SU-DHL-6 (cell line): ENCODE measurements at regions not wholly inside any gene's neighbourhood (a gene's known extent, or its start where the extent isn't known, plus 50 kb on each side); places are given as distances from the start of the nearest gene placed in this dataset.

Source experiments
- H2AFZ ChIP-seq: fragments of 200-600 bp; sonication (generic); 2 replicates; pipeline ENCODE4 v1.6.1; 2014; ENCODE audit warnings: low read depth, mild to moderate bottlenecking, moderate library complexity, mixed read lengths, antibody characterized with exemption, low read length; ENCODE audit not compliant: severe bottlenecking
- H3F3A ChIP-seq: fragments of 200-600 bp; shearing (Covaris generic); 2 replicates; pipeline ENCODE4 v1.6.0; 2016; ENCODE audit warnings: antibody characterized with exemption, mild to moderate bottlenecking; ENCODE audit not compliant: insufficient read depth
- H3K27ac ChIP-seq: fragments of 200-600 bp; sonication (generic); 2 replicates; pipeline ENCODE4 v1.5.1; 2016; ENCODE audit warnings: low read depth, mild to moderate bottlenecking, low read length, moderate library complexity, mixed read lengths
- H3K27me3 ChIP-seq: fragments of 200-600 bp; sonication (generic), shearing (Covaris generic); 2 replicates; pipeline ENCODE4 v1.6.0; 2014; ENCODE audit warnings: mild to moderate bottlenecking, low read length
- H3K36me3 ChIP-seq: fragments of 200-600 bp; sonication (generic); 2 replicates; pipeline ENCODE4 v1.6.1; 2014; ENCODE audit warnings: mild to moderate bottlenecking, low read length, mixed read lengths
- H3K4me2 ChIP-seq: fragments of 300-600, 200-600 bp; shearing (Covaris generic), sonication (generic); 2 replicates; pipeline ENCODE4 v1.6.0; 2014; ENCODE audit warnings: low read length, low read depth, mild to moderate bottlenecking; ENCODE audit not compliant: poor library complexity, severe bottlenecking
- H3K4me3 ChIP-seq: fragments of 200-600 bp; sonication (generic); 2 replicates; pipeline ENCODE4 v1.5.1; 2014; ENCODE audit warnings: antibody characterized with exemption, low read length, mild to moderate bottlenecking, mixed read lengths; ENCODE audit not compliant: insufficient read depth, poor library complexity, severe bottlenecking
- H3K79me2 ChIP-seq: fragments of 200-600 bp; sonication (generic); 2 replicates; pipeline ENCODE4 v1.6.1; 2014; ENCODE audit warnings: mild to moderate bottlenecking, low read length, moderate library complexity; ENCODE audit not compliant: insufficient read depth
- H3K9ac ChIP-seq: fragments of 200-600 bp; sonication (generic); 2 replicates; pipeline ENCODE4 v1.7.0; 2014; ENCODE audit warnings: mild to moderate bottlenecking, low read length
- H3K9me2 ChIP-seq: fragments of 200-600 bp; sonication (generic); replicated peaks from 2 replicates; pipeline ENCODE4 v1.6.1; 2014; ENCODE audit warnings: low read length; ENCODE audit not compliant: insufficient read depth
- H3K9me3 ChIP-seq: fragments of 200-600 bp; sonication (generic); 2 replicates; pipeline ENCODE4 v1.6.1; 2014; ENCODE audit warnings: low read length, mixed read lengths; ENCODE audit not compliant: insufficient read depth
- H4K20me1 ChIP-seq: fragments of 200-600 bp; sonication (generic); 2 replicates; pipeline ENCODE4 v1.6.1; 2014; ENCODE audit warnings: low read depth, mild to moderate bottlenecking, antibody characterized with exemption, low read length, moderate library complexity, mixed read lengths
- CTCF ChIP-seq: fragments of 200-600 bp; sonication (generic); IDR thresholded peaks from one replicate; pipeline ENCODE4 v1.5.1; 2017; ENCODE audit warnings: antibody characterized with exemption, mild to moderate bottlenecking, low read length, moderate library complexity; ENCODE audit not compliant: insufficient read depth, poor library complexity, severe bottlenecking
- EZH2phosphoT487 ChIP-seq: fragments of 200-600 bp; sonication (generic), shearing (Covaris generic); conservative IDR thresholded peaks from 2 replicates; pipeline ENCODE4 v1.6.1; 2018; ENCODE audit warnings: mild to moderate bottlenecking, antibody characterized with exemption, low read length, moderate library complexity, mixed read lengths

- no peaks in the 10 kb centered on the region for H4K20me1 ChIP-seq
- no peaks in the 10 kb centered on the region for H3K79me2 ChIP-seq
- no peaks in the 10 kb centered on the region for H3F3A ChIP-seq
- no peaks in the 10 kb centered on the region for H3K9me3 ChIP-seq
- H3K9me2 ChIP-seq = no peaks in the 10 kb centered on the region
- H3K36me3 ChIP-seq = no peaks in the 10 kb centered on the region
- no peak overlapping the region for H2AFZ ChIP-seq
- no peak overlapping the region for H3K9ac ChIP-seq
- no peak overlapping the region for H3K27ac ChIP-seq
- H3K27me3 ChIP-seq = no peaks in the 10 kb centered on the region
- no peak overlapping the region for H3K4me2 ChIP-seq
- H3K4me3 ChIP-seq = no peak overlapping the region
- TF ChIP-seq CTCF (no peak), EZH2phosphoT487 (no peak)
These were observed 155.1 kb downstream of the PTPRU start for GRCh38 chr1:29391362-29391880.

- no peaks in the 10 kb centered on the region for H3K36me3 ChIP-seq
- H4K20me1 ChIP-seq = no peaks in the 10 kb centered on the region
- H3K27me3 ChIP-seq = no peaks in the 10 kb centered on the region
- no peaks in the 10 kb centered on the region for H3K9me2 ChIP-seq
- no peak overlapping the region for H3K9ac ChIP-seq
- no peak overlapping the region for H3K4me3 ChIP-seq
- H3K4me2 ChIP-seq = no peak overlapping the region
- H3F3A ChIP-seq = no peaks in the 10 kb centered on the region
- H3K79me2 ChIP-seq = no peaks in the 10 kb centered on the region
- no peak overlapping the region for H2AFZ ChIP-seq
- H3K27ac ChIP-seq = no peak overlapping the region
- H3K9me3 ChIP-seq = no peaks in the 10 kb centered on the region
- no peak for TF ChIP-seq CTCF
- TF ChIP-seq EZH2phosphoT487 = no peak
These were observed 154.4 kb downstream of the PTPRU start for GRCh38 chr1:29390491-29391361.

GRCh38 chr1:29390075-29390474 lies 153.8 kb downstream of the PTPRU start:
- Histone ChIP-seq H3K27me3 (no peaks in the 10 kb centered on the region), H3K4me3 (no peak overlapping the region), H3K9ac (no peak overlapping the region), H3F3A (no peaks in the 10 kb centered on the region), H3K9me3 (no peaks in the 10 kb centered on the region), H3K79me2 (no peaks in the 10 kb centered on the region), H4K20me1 (no peaks in the 10 kb centered on the region), H3K9me2 (no peaks in the 10 kb centered on the region), H3K27ac (no peak overlapping the region), H2AFZ (no peak overlapping the region), H3K4me2 (no peak overlapping the region), H3K36me3 (no peaks in the 10 kb centered on the region)
- no peak for TF ChIP-seq EZH2phosphoT487
- no peak for TF ChIP-seq CTCF
